Skin epidermis (tissue), 12 donors: ENCODE measurements at regions not wholly inside any gene's neighbourhood (a gene's known extent, or its start where the extent isn't known, plus 50 kb on each side); places are given as distances from the start of the nearest gene placed in this dataset.
"Not testable (repeated sequence)": the region's sequence is repeated elsewhere in the genome, so short reads cannot be mapped to it uniquely, and the experiment has no call there.

Experiments
- H3K27ac ChIP-seq, 21 experiments: fragments of 200-600 bp; sonication (generic) in 11 of 21; one replicate each; pipeline ENCODE4 v1.5.0; 2020; ENCODE audit warnings: mild to moderate bottlenecking in 3 of 21, inconsistent platforms in 2 of 21, moderate library complexity in 2 of 21
- H3K4me3 ChIP-seq, 7 experiments: fragments of 200-600 bp; sonication (generic) in 2 of 7; one replicate each; pipeline ENCODE4 v1.5.0; 2020; ENCODE audit warnings: inconsistent platforms in 2 of 7, mild to moderate bottlenecking in 2 of 7, moderate library complexity in 1 of 7

DNA sequence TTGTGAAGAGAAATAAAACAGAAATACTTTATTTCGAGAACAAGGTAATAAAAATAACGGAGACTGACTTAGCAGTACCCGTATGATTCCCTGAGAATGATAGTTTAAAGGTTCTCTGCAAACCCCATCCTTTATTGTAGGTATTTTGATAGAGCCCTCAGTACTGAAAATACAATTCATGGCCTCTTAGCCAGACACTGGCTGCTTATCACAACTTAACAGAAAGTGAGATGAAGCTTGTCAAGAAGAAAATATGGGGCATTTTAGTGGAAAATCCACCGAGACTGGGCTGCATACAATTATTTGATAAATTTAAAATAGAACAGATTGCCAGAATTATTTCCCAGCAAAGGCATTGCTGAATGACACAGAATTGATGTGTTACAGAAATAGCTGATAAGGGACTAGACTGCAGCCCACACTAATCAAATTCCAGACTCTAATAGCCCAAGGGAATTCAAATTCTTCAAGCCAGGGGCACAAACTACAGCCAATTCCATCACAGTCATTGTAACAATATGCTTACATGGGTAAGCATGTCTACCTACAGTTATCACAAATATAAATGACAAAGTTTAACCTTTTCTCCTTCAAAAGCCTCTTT is 521.9 kb downstream of the PLOD2 start:
- H3K27ac ChIP-seq: no peak overlapping the region
- no peak overlapping the region for H3K4me3 ChIP-seq

DNA sequence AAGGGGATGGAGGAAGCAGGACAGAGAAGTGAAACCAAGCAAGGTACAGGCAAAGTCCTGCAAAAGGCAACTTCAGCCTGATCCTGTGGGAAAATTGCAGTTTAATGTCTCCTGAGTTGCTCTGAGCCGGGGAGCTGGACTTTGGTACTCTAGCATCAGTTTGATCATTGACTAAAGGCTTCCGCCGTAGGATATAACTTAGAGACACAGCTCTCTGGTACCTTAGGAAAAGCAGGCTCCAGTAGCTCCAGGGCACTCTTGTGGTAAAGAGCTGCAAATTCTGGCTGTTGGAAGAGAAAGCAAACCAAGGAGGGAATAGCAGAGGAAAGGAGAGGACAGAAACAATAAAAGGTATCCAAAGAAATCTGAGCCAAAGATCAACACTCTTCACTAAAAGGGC is 521.1 kb downstream of the PLOD2 start:
- no peak overlapping the region for H3K27ac ChIP-seq
- H3K4me3 ChIP-seq: no peak overlapping the region

DNA sequence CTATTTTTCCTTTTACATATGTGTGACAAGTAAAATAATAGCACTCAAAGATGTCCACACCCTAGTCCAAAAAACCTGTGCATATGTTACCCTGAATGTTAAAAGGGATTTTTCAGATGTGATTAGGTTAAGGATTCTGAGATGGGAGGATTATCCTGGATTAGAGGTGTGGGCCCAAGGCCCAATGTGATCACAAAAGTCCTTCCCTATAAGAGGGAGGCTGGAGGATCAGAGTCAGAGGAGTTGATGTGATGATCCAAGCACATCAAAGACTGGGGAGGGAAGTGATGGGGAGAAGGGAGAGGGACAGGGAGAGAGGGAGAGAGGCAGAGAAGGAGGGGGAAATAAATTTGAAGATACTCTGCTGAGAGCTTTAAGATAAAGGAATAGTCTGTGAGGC is 512.6 kb downstream of the PLOD2 start:
- Histone ChIP-seq H3K4me3 (no peak overlapping the region), H3K27ac (no peak overlapping the region)

DNA sequence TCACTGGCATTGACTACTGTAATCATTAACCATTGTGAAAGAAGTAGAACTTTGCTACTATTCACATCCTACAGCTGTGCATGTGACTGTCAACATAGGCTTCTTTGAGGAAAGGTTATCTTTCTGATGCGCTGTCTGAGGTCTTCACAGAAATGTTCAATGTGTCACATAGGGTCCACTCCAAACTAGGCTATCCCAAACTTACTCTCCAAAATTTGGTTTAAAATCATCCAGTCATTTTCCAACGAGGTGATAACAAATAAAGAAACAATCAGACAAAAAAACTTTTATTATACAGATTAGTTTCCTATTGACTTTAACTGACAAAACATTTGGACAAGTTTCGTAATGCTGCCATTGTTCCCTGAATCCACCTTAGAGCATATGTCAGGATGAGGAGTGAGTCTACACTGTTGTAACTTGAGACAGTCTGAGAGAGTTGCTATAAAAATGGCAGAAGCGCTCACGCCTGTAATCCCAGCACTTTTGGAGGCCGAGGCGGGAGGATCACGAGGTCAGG is 511.6 kb downstream of the PLOD2 start:
- Histone ChIP-seq H3K4me3 (no peak overlapping the region), H3K27ac (no peak overlapping the region)

DNA sequence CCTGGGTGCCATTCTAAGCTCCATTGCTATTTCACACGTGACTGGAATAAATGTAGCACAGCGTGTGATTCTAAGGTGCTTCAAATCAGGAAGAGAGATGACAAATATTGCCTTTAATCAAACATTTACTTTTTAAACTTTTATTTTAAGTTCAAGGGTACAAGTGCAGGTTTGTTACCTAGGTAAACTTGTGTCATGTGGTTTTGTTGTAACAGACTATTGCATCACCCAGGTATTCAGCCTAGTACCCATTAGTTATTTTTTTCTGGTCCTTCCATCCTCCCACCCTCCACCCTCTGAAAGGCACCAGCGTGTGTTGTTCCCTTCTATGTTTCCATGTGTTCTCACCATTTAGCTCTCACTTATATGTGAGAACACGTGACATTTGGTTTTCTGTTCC is 510.8 kb downstream of the PLOD2 start:
- Histone ChIP-seq H3K27ac (no peak overlapping the region), H3K4me3 (no peak overlapping the region)

DNA sequence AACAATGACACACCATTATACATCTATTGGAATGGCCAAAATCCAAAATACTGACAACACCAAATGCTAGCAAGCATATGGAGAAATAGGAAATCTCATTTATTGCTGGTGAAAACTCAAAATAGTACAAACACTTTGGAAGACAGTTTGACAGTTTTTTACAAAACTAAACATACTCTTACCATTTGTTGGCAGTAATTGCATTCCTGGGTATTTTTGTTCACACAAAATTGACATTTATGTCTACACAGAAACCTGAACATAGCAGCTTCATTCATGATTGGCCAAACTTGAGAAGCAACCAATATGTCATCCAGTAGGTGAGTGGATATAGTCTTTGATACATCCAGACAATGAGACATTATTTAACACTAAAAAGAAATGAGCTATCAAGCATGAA is 489.9 kb downstream of the PLOD2 start:
- H3K4me3 ChIP-seq: no peak overlapping the region

DNA sequence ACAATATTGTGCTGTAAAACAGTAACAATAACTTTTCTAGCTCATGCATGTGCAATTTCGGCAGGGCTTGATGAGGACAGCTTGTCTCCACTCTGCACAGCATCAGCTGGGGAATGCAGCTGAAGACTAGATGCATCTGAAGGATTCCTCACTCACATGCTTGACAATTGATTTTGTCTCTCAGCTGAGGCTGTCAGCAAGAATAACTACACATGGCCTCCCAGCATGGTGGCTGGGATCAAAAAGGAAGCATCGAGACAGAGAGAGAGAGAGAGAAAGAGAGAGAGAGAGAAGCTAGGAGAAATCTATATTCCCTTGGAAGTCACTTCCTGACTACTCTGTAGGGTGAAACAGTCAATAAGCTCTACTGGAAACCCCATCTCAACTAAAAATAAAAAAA is 487.1 kb downstream of the PLOD2 start:
- H3K27ac ChIP-seq: no peak overlapping the region
- H3K4me3 ChIP-seq: no peak overlapping the region

More for the DNA sequence above, 489.9 kb downstream of the PLOD2 start:
- H3K27ac ChIP-seq: no peak overlapping the region

DNA sequence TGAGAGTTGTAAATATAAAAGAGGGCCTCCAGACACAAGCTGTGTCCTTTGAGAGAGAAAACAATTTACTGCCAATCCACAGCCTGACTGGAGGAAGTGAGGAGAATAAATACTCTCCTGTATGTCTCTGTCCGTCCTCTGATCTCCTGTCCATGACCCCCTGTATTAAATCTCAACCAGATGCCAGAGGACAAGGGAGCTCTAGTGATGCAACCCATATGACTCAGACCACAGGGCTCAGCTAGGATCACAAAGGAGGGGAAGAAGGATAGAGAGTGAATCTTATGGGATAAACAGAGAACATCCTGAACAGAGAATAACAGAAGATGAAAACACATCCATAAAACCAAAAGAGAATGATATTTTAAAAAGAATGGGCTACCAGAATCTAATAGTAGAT is 482.6 kb downstream of the PLOD2 start:
- no peak overlapping the region for H3K27ac ChIP-seq
- H3K4me3 ChIP-seq: no peak overlapping the region

DNA sequence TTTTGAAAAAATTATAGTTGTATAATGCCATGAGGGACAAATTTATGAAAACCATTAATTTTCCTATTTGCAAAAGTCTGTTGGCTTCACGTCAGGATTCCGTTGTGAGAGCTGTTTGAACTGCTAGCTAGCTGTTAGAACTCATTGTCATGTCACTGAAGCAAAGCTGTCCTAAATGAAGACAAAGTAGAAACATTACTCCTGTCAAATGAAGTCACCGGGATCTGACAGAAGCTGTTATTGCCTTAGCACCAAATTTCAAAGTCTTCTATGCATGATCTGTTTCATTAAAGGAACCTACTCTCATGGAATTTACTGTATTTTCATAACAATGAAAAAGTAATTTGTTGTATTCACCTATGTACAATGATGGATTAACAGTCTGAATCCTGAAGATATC is 479.8 kb downstream of the PLOD2 start:
- Histone ChIP-seq H3K27ac (no peak overlapping the region), H3K4me3 (no peak overlapping the region)

DNA sequence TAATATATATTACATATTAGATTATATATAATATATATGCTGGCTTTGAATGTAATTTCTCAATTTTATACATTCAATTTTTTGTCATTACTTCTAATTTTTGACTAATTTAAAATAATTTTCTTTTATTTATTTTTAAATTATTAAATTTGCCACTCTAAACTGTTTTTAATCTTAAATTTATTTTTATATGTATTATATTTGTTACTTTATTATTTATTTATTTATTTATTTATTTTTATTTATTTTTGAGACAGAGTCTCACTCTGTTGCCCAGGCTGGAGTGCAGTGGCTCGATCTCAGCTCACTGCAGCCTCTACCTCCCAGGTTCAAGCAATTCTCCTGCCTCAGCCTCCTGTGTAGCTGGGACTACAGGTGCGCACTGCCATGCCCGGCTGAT is 473.0 kb downstream of the PLOD2 start:
- H3K4me3 ChIP-seq, H3K27ac ChIP-seq: not testable (repeated sequence)

DNA sequence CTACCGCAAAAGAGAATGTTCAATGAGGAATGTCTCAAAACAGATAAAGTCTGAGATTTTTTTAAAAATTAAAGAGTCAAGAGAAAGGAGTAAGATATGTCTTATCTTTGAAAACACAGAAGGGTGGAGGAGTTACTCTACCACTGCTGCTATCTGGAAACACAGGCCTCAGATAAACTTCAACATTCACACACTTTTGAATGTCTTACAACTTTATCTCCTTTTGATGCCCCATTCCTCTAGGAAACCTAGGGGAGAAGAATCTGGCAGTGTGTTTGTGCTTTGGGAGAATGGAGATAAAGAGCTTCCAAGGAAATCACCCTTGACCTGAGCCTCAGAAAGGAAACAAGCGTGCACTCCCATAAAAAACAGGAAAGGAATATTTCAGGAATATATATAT is 468.2 kb downstream of the PLOD2 start:
- Histone ChIP-seq H3K4me3 (no peak overlapping the region), H3K27ac (no peak overlapping the region)

DNA sequence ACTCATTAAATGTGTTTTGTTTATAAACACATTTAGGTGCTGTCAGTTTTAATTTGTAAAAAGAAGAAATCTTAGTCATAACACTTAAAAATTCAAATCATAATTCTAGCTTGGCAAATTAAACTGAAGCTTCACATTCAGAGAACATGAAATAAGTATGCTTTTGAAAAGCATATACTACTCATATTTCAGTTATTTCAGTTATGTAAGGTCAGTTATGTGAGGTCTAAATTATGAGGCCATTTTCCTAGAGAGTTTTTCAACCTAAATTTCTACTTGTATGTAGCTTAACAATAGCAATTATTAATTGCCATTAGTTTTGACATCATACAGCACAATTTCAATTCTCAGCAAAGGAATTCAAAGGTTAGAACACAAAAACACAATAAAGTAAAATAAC is 465.0 kb downstream of the PLOD2 start:
- Histone ChIP-seq H3K4me3 (no peak overlapping the region), H3K27ac (no peak overlapping the region)

DNA sequence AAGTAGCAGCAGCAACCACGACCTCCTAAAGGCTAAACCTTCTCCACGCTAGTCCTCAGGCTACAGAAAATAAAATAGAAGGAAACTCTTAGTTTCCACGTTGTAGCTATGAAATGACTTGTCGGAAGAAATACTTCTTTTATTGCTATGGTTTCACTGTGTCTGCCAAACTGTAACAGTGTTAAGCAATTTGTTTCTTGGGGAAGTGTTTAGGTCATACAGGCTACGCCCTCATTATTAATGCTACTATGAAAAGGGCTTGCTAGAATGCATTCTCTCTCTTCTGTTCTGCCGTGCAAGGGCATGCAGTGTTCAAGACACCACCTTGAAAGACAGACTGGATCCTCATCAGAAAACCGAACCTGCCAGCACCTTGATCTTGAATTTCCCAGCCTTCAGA is 462.7 kb downstream of the PLOD2 start:
- Histone ChIP-seq H3K27ac (peak overlapping the region in 1 of 21 experiments; percentile 36), H3K4me3 (no peak overlapping the region)

DNA sequence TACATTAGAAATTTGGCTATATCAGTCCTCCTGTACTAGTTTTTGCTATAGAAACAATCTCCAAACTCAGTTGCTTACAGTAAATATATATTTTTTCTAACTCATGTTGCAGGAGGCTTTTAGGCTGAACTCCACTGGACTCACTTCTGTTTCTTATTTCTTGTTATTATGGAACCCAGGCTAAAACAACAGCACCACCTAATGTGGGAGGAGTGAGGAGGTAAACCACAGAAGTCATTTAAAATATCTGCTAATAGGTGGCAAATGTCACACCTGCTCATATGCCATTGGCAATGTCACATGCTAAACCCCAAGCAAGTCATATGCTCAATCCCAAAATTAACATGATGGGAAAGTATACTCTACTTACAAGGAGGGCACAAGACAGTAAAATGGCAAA is 462.2 kb downstream of the PLOD2 start:
- no peak overlapping the region for H3K4me3 ChIP-seq
- H3K27ac ChIP-seq: no peak overlapping the region

DNA sequence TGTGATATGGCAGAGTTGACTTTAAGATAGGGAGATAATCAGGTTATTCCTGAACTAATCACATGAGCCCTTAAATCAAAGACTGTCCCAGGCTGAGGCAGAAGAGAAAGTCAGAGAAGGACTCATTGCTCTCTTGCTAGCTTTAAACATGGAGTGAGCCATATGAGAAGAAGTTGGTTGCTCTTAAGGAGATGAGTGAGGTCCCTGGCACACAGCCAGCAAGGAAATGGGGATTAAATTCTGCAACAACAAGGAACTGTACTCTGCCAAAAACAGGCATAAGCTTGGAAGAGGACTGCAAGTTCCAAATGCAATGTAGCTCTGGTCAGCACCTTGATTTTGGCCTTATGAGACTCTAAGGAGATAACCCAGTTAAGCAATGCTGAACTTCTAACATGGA is 457.0 kb downstream of the PLOD2 start:
- Histone ChIP-seq H3K27ac (no peak overlapping the region), H3K4me3 (no peak overlapping the region)

DNA sequence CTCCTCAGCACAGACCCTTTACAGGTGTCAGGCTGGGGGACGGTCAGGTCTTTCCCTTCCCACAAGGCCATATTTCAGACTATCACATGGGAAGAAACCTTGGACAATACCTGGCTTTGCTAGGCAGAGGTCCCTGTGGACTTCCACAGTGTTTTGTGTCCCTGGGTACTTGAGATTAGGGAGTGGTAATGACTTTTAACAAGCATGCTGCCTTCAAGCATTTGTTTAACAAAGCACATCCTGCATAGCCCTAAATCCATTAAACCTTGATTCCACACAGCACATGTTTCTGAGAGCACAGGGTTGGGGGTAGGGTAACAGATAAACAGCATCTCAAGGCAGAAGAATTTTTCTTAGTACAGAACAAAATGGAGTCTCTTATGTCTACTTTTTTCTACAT is 451.2 kb downstream of the PLOD2 start:
- H3K4me3 ChIP-seq, H3K27ac ChIP-seq: not testable (repeated sequence)

DNA sequence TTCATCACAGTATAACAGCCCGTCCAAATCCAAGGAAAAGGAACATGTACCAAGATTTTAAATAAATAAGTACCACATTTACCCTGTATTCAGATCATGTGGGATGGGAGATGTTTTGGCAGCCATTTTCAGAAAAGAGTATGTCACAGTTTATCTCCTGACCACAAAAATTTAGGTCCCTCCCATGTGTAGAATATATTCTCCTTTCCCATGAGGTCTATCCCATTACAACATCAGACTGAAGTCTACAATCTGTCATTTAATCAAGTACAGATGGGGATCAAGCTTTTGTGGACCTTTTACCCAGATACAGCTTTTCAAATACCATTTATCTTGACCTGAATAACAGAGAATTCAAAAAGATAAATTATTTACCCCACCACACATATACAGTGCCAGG is 444.5 kb downstream of the PLOD2 start:
- H3K4me3 ChIP-seq: no peak overlapping the region
- H3K27ac ChIP-seq: peak overlapping the region in 1 of 21 experiments; percentile 60

DNA sequence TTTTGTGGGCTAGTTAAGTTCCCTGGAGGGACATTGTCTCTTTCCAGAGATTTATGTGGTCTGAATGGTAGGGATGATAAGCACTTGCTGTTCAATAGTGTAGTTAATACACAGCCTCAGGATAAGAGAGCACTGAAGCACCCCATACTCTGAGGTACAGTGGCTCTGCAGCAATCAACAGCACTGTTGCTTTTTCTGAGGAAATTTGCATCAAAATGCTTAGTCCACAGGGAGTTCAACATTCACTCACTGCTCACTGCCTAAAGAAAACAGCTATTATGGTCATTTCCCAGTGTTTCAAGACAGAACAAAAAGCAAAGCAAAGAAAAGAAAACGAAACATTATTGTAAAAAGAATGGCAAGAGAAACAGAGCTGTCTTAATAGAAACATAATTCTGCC is 441.9 kb downstream of the PLOD2 start:
- H3K4me3 ChIP-seq: no peak overlapping the region
- H3K27ac ChIP-seq: no peak overlapping the region

DNA sequence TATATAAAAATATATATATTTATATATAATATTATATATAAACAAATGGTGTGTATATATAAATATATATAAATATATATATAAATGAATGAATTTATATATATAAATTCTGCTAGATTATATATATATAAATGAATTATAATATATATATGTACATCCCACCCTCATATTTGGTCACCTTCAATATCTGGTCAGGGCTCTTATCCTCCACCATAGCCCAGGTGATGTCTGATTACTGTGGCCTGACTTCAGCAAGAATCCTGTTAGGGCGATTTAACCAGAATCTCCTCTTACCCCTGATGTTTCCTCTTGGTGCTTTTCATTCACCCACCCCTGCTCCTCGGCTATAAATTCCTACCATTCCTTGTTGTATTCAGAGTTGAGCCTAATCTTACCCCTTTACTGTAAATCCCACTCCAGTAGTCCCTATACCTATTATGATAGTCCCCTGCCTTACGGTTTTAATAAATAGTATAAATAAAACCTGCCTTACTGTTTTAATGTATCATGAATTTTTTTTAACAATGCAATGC is 439.6 kb downstream of the PLOD2 start:
- H3K4me3 ChIP-seq: no peak overlapping the region
- H3K27ac ChIP-seq: no peak overlapping the region

DNA sequence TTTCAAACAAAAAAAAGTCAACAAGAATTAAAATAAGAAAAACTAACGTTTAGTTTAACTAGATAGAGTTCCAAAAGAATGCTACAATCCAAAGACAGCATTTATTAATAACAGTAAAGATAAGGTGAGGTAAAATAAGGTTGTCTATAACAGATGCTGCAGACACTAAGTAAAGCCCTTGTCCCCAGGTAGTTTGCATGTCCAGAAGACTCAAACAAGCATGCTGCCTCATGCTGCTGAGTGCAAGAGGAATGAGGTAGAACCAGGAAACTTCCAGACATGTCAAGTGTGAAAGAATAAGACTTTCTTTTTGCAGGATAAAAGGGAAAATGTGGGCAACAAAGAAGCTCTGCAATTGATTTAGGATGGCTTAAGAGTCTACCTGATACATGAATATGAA is 439.2 kb downstream of the PLOD2 start:
- Histone ChIP-seq H3K4me3 (no peak overlapping the region), H3K27ac (no peak overlapping the region)

DNA sequence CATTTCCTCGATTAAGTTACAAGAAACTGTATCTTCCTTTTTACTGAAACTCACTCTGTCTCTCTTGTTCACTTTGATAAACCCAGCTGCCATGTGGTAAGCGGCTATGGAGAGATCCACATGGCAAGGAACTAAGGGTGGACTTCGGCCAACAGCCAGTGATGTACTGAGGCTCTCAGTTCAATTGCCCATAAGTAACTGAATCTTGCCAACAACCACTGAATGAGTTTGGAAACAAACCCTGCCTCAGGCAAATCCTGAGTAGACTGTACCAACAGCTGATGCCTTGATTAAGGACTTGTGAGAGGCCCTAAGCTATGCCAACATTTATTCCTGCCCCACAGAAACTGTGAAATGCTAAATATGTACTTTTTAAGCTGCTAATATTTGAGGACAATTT is 433.5 kb downstream of the PLOD2 start:
- Histone ChIP-seq H3K27ac (no peak overlapping the region), H3K4me3 (no peak overlapping the region)

DNA sequence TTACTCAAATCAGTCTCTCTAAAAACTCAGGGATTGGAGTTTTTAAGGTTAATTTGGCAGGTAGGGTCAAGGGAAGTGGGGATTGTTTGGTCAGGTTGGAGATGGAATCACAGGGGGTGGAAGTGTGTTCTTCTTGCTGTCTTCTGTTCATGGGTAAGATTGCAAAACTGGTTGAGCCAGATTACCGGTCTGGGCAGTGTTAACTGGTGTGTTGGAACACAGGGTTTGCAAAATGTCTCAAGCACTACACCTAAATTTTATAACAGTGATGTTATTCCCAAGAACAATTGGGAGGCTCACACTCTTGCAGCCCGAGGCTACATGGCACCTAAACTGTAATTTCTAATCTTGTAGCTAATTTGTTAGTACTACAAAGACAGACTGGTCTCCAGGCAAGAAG is 425.4 kb downstream of the PLOD2 start:
- no peak overlapping the region for H3K4me3 ChIP-seq
- H3K27ac ChIP-seq: no peak overlapping the region
